Right atrium auricular region (tissue), 2 donors: ENCODE measurements at regions not wholly inside any gene's neighbourhood (a gene's known extent, or its start where the extent isn't known, plus 50 kb on each side); places are given as distances from the start of the nearest gene placed in this dataset.

Experiments used
- DNase-seq: peaks from one replicate; pipeline ENCODE4 v3.0.0-alpha.2; 2019; ENCODE audit warnings: low spot score
- H3K27ac ChIP-seq, 2 donors: fragments of 200-600 bp; sonication (generic); 1 replicate in 1 of 2; 2 replicates in 1 of 2; pipeline ENCODE4 v1.5.1; 2016 to 2019
- H3K27me3 ChIP-seq, 2 donors: fragments of 200-600 bp; sonication (generic); one replicate each; pipeline versions ENCODE4 v1.5.1 to v1.6.0; 2017 to 2019
- H3K36me3 ChIP-seq: fragments of 200-600 bp; sonication (generic); one replicate; pipeline ENCODE4 v1.5.1; 2016
- H3K4me1 ChIP-seq, 2 donors: fragments of 200-600 bp; sonication (generic); one replicate each; pipeline versions ENCODE4 v1.5.1 to v1.6.0; 2017 to 2019
- H3K4me3 ChIP-seq, 2 donors: fragments of 200-600 bp; sonication (generic); 1 replicate in 1 of 2; 2 replicates in 1 of 2; pipeline ENCODE4 v1.5.1; 2017 to 2019; ENCODE audit warnings: mild to moderate bottlenecking in 1 of 2, moderate library complexity in 1 of 2
- H3K9me3 ChIP-seq, 2 donors: fragments of 200-600 bp; sonication (generic); one replicate each; pipeline ENCODE4 v1.5.1; 2019
- CTCF ChIP-seq, 2 donors: fragments of 200-600 bp; sonication (generic); IDR thresholded peaks; one replicate each; pipeline ENCODE4 v1.5.1; 2019; ENCODE audit warnings: antibody characterized with exemption in 2 of 2

GRCh38 chr16:82567175-82567574 is 59.6 kb upstream of the CDH13 start:
- Histone ChIP-seq H3K27ac (peak overlapping the region; percentile 28 to 64), H3K36me3 (no peaks in the 10 kb centered on the region), H3K9me3 (peaks cover 0 to 17% of the 10 kb centered on the region in 2 donors), H3K4me1 (peaks cover 0 to 10% of the 10 kb centered on the region in 2 donors), H3K4me3 (no peak overlapping the region), H3K27me3 (no peaks in the 10 kb centered on the region)
- TF ChIP-seq CTCF (IDR thresholded peaks at IDR 0.05): no peak
- DNase-seq: no peak

- Histone ChIP-seq H3K9me3 (peaks cover 0 to 17% of the 10 kb centered on the region in 2 donors), H3K4me3 (no peak overlapping the region), H3K27ac (no peak overlapping the region), H3K36me3 (no peaks in the 10 kb centered on the region), H3K4me1 (peaks cover 0 to 10% of the 10 kb centered on the region in 2 donors), H3K27me3 (no peaks in the 10 kb centered on the region)
- no peak for TF ChIP-seq CTCF (IDR thresholded peaks at IDR 0.05)
- DNase-seq: no peak
Measured at GRCh38 chr16:82563401-82563800, 63.4 kb upstream of the CDH13 start.

- Histone ChIP-seq H3K9me3 (peaks cover 0 to 17% of the 10 kb centered on the region in 2 donors), H3K4me3 (no peak overlapping the region), H3K27ac (no peak overlapping the region), H3K4me1 (no peaks in the 10 kb centered on the region), H3K27me3 (no peaks in the 10 kb centered on the region), H3K36me3 (no peaks in the 10 kb centered on the region)
- DNase-seq: no peak
- TF ChIP-seq CTCF (IDR thresholded peaks at IDR 0.05): no peak
Measured at GRCh38 chr16:82562183-82562683, 64.5 kb upstream of the CDH13 start.

- Histone ChIP-seq H3K27me3 (no peaks in the 10 kb centered on the region), H3K4me1 (no peaks in the 10 kb centered on the region), H3K4me3 (no peak overlapping the region), H3K36me3 (no peaks in the 10 kb centered on the region), H3K27ac (no peak overlapping the region), H3K9me3 (peaks cover 0 to 17% of the 10 kb centered on the region in 2 donors)
- no peak for DNase-seq
- no peak for TF ChIP-seq CTCF (IDR thresholded peaks at IDR 0.05)
Measured at GRCh38 chr16:82560805-82561325, 65.9 kb upstream of the CDH13 start.

GRCh38 chr16:82544378-82545160 is 82.2 kb upstream of the CDH13 start:
- Histone ChIP-seq H3K27ac (no peak overlapping the region), H3K4me1 (peaks cover 0 to 4% of the 10 kb centered on the region in 2 donors), H3K9me3 (no peaks in the 10 kb centered on the region), H3K4me3 (no peak overlapping the region), H3K27me3 (no peaks in the 10 kb centered on the region), H3K36me3 (no peaks in the 10 kb centered on the region)
- no peak for DNase-seq
- no peak for TF ChIP-seq CTCF (IDR thresholded peaks at IDR 0.05)
